Muscle of back (tissue), 3 donors: ENCODE measurements at regions not wholly inside any gene's neighbourhood (a gene's known extent, or its start where the extent isn't known, plus 50 kb on each side); places are given as distances from the start of the nearest gene placed in this dataset.

ENCODE experiments used
- DNase-seq, 3 donors: peaks; one replicate each; pipeline versions ENCODE4 v3.0.0 to v3.0.0-alpha.2; 2013

DNA sequence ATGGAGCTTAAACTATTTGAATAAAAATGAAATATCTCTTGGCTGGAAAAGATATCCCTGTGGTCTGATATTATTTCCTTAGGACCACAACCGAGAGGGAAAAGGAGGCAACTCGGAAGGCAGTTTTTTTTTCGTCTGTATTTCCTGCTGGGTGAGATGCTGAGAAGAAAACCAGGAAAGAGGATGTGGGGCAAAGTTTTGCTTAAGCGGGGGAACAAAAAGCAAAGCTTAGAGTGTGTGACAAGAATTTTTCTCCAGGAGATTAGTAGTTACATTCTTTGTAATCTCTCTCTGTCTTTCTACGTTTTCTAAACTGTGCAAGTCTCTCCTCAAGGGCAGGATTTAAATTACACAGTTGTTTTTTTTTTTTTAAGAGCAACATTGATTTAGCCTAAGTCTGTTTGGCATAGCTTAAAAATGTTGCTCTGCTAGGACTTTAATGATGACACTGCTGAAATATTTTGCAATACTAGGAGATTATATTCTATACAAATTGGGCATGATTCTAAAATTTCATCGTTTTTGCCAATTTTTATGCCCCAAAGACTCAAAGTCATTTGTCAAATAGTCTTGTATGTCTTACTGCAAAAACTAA, 258.5 kb downstream of the KCNS3 start:
- DNase-seq: peak in 1 of 3 donors; percentile 31

DNA sequence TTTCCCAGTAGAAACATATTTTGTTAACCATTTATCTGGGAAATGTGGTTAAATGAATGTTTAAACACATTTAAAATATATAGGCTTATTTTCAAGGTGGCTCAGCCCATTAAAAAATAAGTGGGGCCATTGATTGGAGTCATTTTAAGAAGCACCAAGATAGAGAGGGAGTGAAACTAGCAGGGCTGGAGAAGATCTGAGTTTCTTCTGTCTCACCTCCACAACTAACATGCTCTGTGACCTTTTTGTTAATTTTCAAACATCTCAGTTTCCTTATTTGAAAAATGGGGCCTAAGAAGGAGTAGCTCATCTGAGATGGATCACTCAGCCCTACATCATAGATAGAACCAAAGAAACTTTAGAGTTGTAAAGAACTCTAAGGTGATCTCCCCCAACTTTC, 254.8 kb downstream of the KCNS3 start:
- DNase-seq: no peak

DNA sequence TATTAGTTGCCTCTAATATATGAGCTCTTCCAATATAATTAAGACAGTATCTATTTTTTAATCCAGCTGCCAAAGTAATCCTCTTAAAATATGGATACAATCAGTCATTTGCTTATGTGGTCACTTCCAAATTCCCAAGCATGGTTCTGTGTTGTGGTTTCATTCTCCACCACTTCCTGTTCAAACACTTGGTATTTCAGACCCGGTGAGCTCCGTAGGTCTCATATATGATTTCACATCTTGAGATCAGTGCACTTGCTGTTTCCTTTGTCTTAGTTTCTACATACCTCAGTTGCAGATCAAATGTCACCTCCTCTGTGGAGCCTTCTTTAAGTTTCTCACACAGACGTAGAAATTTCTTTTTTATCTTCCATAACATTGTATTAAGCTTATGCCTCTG, 254.2 kb downstream of the KCNS3 start:
- no peak for DNase-seq

DNA sequence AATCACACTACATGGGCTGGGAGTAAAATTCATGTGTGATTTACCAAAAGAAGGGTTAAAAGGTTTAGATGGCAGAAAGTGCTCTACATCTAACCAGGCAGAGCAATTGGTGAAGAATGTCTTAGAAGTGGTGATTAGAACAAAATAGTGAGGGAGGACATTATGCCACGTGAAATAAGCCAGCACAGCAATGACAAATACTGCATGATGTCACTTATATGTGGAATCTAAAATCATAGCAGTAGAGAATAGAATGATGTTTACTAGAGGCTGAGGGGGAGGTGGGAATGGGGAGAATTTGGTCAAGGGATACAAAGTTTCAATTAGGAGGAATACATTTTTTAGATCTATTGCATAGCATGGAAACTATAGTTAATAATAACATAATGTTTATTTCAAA, 253.3 kb downstream of the KCNS3 start:
- DNase-seq: no peak

DNA sequence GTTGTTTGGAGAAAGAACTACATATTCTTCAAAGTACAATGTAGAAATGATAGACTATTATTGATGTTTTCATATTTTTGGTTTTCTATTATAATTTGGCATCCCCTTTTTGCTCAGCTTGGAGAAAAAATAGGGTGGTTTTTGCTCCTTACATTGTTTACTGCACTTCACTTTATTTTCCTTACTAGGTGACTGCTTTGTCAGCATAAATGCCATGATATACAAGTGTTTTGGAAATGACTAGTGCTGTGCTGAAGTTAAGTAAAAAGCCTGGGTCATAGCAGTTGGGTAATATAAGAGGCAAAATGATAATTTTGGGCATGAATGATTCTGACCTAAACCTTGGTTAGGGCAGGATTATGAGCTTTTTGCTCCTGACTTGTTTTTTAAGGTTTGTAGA, 250.9 kb downstream of the KCNS3 start:
- no peak for DNase-seq

DNA sequence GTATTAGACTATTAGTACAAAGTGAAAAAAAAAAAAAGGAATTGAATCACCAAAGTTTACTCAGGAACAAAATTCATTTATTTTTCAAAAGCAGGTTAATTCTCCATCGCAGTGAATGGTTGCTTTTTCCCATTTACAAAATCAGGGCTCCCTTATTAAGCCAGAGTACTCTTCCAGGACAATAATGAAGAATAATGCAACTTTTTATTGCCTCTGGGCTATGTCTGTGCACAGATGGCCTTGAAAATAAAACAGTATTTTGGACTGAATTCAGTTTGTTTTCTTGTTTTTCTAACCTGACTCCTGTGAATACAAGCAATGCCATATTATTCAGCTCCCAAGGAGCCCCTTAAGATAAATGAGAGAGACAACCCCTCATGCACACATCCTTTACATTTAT, 246.8 kb downstream of the KCNS3 start:
- peak in 1 of 3 donors; percentile 26 for DNase-seq

DNA sequence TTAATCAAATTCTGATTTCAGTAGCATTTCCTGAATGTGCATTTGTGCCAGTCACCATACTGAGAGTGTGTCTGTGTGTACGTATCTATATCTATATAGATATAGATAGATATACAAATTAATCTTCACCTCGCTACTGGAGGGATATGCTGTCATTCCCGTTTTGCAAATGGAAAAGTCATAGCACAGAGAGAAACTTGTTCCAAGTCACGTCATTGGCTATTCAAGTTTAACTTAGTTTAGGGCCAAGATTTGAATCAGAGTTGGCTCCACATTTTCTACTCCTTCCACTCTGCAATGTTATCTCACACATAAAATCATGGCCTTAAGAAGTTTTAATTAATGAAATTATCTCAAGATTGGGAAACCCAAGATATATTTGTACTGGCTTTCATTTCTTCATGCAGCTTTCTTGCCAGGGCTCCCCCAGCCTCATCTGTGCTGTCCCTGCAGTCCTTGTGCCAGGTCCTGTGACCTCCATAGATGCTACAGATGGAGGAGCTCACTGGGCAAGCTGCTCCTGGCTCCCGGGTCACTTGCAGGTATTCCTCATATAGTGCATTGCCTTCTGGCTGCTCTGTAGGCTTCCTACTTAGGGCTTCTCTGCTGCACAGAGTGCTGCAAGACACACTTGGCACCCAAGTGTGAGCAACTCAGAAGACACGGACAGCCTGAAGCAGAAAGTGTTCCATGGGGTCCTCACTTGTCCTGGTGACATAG, 245.8 kb downstream of the KCNS3 start:
- DNase-seq: peak; percentile 41 to 69 (median 56)

DNA sequence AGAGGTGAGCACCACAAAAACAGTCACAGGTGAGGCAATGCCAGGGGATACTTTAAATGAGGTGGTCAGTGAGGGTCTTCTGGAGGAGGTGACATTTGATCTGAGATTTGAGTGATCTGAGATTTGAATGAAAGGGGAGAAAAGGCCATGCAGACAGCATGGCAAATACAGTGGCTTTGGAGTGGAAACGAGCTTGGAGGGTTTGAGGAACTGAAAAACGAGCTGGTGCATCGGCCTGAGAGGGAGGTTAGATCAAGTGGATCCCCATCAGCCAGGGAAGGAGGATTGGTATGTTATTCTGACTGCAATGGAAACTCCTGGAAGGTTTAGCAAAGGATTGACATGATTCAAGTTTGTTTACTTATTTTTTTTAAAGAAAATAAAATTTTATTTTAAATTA, 245.1 kb downstream of the KCNS3 start:
- DNase-seq: no peak

DNA sequence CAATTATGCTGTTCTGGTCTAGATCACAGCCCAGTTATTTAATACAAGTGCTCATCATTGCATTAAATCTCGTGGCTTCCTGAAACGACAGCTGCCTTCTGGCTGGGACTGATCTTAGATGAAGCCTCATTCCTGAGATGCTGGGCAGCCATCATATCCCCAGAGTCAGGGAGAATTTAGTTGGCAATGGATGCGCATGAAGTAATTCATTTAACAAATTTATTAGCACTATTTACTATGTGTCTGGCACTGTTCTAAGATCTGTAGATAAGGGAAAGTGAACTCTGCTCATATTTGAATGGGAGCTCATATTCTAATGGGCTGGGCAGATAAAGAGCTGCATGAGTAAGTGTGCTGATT, 244.7 kb downstream of the KCNS3 start:
- DNase-seq: peak in 1 of 3 donors; percentile 35

DNA sequence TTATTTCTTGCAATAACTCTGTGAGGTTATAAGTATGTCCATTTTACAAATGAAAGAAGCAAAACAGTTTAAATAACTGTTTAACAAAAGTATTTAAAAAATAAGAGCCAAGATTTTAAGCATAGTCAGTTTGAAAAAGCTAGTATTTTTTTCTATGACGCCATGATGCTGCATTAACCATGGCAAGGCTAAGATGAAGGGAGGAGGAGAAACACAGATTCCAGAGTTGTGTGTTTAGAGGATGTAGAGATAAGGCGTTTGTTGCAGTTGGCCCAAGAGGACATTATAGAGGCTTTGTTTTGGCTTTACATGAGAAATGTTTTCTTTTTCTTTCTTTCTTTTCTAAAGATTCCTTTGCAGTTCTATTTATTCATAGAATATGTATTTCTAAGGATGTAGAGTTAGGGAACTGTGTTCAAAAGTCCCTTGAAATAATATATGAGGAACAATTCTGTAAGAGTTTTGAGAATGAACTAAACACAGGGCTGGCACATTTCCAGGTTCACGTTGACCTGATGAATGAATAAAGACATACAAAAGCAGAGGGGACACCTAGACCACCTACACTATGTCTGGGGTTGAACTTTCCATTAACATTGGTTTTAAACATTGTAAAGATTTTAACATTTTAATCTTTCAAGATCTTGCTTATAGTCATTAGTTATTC, 244.2 kb downstream of the KCNS3 start:
- DNase-seq: no peak

DNA sequence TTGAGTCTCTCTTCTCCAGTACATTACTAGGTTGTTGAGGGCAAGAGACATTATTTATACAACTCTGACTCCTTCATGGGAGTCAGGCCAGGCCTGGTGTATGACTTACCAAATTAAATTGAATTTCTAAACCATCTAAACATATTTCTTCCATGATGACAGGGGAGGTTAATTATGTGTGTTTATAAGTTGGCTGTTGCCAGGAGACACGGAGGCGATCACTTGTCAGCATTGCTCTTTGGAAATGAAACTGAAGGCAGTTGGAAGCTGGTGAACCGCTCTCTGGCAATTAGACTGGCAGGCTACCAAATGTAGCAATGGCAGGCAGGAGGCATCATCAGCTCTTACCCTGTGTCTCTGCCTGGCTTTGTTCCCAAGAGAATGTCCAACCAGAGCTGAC, 241.4 kb downstream of the KCNS3 start:
- peak in 2 of 3 donors; percentile 5 to 60 for DNase-seq

DNA sequence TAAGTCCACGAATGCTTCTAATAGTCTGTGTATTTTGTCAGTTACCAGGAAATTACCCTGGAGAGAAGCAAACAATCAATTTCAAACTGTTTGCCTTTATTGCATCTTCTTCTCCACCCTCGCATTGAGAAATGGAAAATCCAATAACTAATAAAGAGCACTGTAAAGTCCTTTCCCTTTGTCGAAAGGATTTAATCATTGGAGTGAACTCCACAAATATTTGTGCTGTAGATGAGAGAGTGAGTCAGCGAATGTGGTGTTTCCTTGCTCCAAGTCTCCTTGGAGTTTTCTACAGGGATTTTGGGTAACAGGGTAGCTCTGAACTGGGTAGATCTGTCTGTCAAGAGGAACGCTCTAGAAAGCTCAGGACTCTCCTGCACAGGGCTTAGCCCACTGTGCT, 240.2 kb downstream of the KCNS3 start:
- no peak for DNase-seq

DNA sequence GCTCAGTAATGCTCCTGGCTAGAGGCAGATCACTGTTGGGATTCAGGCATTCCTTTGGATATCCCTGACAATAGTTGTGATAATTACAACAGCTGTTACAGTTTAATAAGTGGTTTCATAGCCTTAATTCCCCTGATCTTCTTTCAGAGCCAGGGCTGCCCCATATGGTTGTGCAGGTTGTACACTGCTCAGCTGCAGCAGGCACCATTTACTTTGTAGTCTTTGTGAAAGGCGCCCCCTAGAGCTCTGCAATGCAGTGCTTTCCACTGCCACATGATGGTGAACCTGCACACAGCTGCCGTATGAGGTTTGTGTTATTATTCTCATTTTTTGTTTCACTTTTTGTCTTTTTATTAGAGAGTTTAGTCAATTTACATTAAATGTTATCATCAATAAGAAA, 239.1 kb downstream of the KCNS3 start:
- DNase-seq: no peak

DNA sequence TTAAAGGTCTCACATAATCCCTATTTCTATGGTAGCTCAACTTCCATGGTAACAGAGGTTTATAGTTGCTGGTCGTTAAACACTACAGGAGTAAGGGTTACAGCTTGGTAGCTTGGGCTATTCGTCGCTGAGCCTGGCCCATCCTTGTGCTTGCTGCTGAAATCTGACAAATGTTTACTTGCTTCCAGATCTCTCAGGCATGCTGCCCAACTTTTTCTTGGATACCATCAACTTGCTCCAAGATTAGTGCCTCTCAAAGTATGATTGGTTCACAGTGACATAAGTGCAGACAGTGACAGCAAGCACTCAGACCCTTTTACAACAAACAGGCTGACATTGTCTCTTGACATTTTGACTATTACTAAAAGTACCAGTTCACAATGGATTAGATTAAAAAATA, 231.8 kb downstream of the KCNS3 start:
- DNase-seq: no peak

DNA sequence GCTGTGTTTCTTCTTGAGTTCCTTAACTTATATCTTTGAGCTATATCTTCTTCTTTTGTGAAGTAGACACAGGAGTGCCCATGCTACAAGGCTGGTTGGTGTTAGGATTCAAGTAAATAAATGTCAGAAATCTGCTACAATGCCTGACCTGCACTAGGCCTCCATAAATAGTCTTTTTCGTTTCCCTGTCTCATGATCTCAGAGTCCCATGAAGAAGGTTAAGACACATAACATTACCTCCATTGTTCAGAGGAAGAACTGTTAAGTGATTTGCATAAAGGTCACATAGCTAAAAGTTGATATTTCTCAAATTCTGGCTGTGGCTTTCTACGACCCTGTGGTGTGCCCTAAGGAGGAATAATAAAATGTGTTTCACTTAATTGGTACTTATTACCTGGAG, 228.4 kb downstream of the KCNS3 start:
- DNase-seq: no peak

DNA sequence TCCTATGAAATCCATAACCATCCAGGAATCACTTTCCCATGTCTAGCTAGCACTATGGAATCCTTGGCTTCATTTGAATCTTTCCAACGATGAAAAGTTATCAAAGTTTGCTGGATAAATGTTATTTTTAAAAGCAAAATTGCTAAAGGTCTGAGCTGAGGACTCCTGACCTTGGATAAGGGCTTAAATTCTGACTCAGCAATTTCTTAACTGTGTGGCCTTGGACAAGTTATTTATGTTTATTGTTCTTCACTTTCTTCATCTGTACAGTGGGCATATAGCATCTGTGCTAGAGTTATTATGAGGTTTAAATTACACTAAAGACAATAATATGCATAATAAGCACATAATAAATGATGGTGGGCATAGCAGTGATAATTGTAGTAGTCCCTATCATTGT, 227.5 kb downstream of the KCNS3 start:
- DNase-seq: no peak

DNA sequence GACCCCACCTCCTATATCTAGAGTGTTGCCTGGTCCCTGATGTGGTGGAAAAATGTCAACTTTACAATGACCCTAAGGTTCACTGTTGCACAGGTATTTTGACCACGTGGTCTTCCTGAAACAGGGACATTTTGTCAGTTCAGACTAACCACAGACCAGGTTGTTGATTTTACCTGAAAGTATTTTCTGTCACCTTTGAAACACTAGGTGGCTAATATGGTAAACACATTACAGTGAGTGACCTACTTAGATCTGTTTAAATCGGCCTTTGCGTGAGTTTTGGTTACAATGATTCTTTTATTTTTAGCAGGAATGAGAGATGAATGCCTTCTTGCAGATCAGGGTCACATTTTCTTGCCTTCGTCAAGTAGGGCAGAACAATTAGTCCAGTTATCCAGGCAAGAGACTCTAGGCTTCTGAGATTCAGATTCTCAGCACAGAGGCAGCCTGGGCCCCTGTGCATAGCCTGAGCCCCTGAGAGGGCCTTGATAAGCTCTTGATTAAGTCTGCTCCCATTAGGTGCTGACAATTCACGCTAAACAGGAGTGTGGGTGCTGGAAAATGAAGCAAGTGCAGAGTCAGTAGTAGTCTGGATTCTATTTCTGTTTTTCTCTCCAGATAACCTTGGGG, 226.2 kb downstream of the KCNS3 start:
- no peak for DNase-seq

DNA sequence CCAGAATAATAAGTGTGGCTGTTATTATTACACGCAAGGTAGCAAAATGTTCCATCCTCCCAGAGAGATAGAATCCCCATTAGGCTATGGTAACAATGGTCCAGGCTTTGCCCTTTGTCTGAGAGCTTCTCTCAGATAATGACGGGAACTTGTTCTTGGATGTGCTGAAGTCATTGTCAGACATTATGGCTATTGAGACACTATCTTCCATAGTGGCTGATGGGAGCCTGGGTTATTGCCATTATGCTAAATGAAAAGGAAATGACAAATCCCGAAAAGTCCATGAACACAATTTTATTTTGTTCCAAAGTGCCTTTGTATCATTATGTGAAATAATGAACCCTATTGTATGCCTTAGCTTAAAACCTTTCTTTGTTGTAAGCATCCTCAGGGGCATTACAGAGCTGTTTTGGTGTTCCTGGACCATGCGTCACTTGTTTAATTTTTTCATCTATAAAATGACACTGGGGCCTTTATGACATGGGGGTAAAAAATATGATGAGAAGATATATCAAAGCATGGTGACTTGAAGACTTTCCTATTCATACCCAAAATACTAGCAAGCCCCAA, 218.5 kb downstream of the KCNS3 start:
- DNase-seq: no peak

DNA sequence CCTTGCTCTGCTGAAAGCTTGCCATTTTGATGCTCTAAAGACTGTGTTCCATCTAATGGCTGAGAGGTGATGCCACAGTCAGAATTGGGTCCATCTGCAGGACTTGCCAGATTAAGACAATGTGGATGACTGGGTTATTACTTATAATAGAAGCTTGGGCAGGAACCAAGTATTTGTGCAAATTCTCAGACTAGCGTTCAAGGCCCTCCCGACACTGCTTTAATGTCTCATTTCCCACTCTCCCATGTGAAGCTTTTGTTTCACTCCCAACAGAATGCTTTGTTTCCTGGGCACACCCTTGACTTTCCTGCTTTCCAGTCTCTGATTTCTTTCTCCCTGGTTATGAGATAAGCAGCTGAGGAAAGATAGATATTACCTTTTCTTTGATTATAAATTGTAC, 215.8 kb downstream of the KCNS3 start:
- no peak for DNase-seq

DNA sequence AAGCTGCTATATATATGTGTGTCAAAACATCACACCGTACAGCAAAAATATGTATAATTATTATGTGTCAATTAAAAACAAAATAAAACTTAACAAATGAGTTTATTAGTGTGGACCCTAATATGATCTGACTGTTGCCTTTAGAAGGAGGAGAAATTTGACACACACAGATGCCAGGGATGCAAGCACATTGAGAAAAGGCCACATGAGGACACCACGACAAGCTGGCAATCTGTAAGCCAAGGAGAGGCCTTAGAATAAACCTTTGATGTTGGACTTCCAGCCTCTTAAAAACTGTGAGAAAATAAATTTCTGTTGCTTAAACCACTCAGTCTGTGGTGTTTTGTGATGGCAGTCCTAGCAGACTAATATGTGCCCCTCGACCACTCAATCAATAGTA, 214.7 kb downstream of the KCNS3 start:
- no peak for DNase-seq

DNA sequence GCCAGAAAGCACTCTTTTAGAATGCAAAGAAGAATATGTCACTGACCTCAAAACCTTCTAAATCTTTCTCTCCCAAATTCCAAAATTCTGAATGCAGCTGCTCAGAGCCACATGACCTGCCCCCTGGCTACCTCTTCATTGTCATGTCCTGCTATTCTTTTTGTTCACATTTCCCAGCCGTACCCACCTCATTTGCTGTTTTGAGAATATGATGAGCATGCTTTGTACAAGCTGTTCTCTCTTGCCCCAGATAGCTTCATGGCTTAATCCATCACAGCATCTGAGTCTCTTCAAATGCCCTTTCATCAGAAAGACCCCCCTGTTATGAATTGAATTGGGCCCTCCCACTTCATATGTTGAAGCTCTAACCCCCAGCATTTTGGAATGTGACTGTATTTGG, 214.3 kb downstream of the KCNS3 start:
- no peak for DNase-seq

DNA sequence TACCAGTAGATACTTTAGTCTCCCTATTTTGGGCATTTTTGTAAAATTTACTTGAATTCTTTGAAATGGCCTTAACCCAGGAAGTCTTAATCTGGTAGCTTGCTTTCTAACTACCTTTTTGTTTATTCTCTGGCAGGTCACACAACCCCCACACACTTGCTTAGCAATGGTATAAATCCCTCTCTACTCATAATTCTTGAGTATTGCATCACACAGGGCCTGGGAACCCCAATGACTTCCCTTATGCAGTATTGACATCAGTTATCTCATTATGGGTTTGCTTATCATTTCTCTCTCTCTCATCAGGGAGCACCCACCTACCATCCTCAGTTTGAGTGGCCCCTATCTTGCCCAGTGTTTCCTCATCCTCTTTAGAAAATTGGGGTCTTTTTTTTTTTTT, 207.1 kb downstream of the KCNS3 start:
- no peak for DNase-seq

DNA sequence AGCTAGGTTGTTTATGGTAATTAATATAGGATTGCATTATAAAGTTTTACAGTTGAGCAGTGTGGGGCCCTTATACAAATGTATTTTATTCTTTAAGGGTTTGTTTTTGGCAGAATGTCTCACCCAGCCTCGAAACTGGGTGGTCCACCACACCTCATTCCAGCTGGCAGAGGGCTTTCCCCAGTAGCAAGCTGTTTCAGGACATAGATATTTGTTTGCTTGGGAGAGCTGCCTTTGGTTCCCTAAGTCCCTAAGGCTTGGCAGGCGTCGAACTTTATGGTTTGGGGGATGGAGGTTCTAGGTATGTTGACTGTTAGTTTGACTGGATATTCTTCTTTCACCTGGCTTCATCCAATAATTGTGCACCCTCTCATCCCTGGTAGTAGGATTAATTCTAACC, 205.9 kb downstream of the KCNS3 start:
- no peak for DNase-seq
